ENCODE measurements at regions not wholly inside any gene's neighbourhood (a gene's known extent, or its start where the extent isn't known, plus 50 kb on each side); places are given as distances from the start of the nearest gene placed in this dataset.

DNA sequence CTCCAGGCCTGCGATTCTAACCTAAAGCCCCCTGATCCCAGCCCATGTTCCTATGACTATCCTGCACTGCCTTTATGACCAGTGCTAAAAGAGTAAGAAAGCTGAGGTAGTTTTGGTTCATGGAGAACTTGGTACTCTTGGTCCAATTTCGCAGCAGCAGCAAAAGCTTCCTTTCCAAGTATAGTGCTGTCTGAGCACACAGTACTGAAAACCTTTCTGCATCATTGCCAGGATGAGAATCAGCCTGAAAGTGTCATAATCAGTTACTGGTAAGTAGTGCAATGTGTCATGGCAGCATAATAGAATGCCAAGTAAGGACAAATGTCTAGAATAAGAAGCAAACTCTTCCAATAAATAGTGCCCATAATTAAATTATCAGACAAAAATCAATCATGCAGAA lies 889.6 kb upstream of the ADGRL4 start:
- TF ChIP-seq, protein P1, sequence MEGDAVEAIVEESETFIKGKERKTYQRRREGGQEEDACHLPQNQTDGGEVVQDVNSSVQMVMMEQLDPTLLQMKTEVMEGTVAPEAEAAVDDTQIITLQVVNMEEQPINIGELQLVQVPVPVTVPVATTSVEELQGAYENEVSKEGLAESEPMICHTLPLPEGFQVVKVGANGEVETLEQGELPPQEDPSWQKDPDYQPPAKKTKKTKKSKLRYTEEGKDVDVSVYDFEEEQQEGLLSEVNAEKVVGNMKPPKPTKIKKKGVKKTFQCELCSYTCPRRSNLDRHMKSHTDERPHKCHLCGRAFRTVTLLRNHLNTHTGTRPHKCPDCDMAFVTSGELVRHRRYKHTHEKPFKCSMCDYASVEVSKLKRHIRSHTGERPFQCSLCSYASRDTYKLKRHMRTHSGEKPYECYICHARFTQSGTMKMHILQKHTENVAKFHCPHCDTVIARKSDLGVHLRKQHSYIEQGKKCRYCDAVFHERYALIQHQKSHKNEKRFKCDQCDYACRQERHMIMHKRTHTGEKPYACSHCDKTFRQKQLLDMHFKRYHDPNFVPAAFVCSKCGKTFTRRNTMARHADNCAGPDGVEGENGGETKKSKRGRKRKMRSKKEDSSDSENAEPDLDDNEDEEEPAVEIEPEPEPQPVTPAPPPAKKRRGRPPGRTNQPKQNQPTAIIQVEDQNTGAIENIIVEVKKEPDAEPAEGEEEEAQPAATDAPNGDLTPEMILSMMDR (IDR thresholded peaks at IDR 0.05; ENCODE audit: low read length), result no peak
- TF ChIP-seq EZH2 (optimal IDR thresholded peaks at IDR 0.05; ENCODE audit: low read depth, low read length) (no peak), EZH2phosphoT487 (IDR thresholded peaks at IDR 0.05; ENCODE audit: low read length) (no peak)

All from MM.1S (cell line).